IMR-90 (cell line): ENCODE measurements at regions not wholly inside any gene's neighbourhood (a gene's known extent, or its start where the extent isn't known, plus 50 kb on each side); places are given as distances from the start of the nearest gene placed in this dataset.

ENCODE experiments used
- ATAC-seq: fragments of 200-7000 bp; cut with Tn5 transposase; 2 replicates; pipeline ENCODE4 v1.9.1; 2020; ENCODE audit warnings: low read depth, mild to moderate bottlenecking, moderate library complexity
- BruUV-seq: library from RNA; stranded (reverse); fragments of 400-500 nt; replicated peaks from 2 replicates; lab custom pipeline; 2021; lab: Mats Ljungman, UMichigan
- CTCF ChIA-PET: fragments of 300-600 bp; formaldehyde crosslinking; extraction: SDS; loops from one replicate; lab custom pipeline; 2021; ENCODE audit warnings: antibody characterized with exemption; lab: Yijun Ruan, JAX
- POLR2A ChIA-PET: fragments of 300-600 bp; sonication (Branson Sonifier 250); formaldehyde crosslinking; loops from one replicate; lab custom pipeline; 2022; ENCODE audit warnings: antibody characterized with exemption; ENCODE audit not compliant: unreplicated experiment; lab: Charles Lee
- DNase-seq: peaks from one replicate; pipeline ENCODE4 v3.0.0; 2013
- H2AFZ ChIP-seq: replicated peaks from 2 replicates; pipeline ENCODE3; 2013; ENCODE audit warnings: low read length, mild to moderate bottlenecking; ENCODE audit not compliant: poor library complexity
- H2AK5ac ChIP-seq: 2 replicates; pipeline ENCODE4 v1.6.1; 2013; ENCODE audit warnings: low read depth, low read length, inconsistent platforms
- H2AK9ac ChIP-seq: replicated peaks from 2 replicates; pipeline ENCODE3; 2013; ENCODE audit warnings: mild to moderate bottlenecking, low read depth, low read length, moderate library complexity; ENCODE audit not compliant: poor library complexity
- H2BK120ac ChIP-seq: 2 replicates; pipeline ENCODE4 v1.6.1; 2013; ENCODE audit warnings: low read depth, low read length, inconsistent platforms
- H2BK15ac ChIP-seq: 3 replicates; pipeline ENCODE4 v1.6.1; 2013; ENCODE audit warnings: low read depth, low read length, inconsistent platforms
- H2BK20ac ChIP-seq: 2 replicates; pipeline ENCODE4 v1.6.1; 2013; ENCODE audit warnings: low read depth, mild to moderate bottlenecking, inconsistent platforms, low read length, moderate library complexity
- H2BK5ac ChIP-seq: 2 replicates; pipeline ENCODE4 v1.6.1; 2013; ENCODE audit warnings: mild to moderate bottlenecking, low read depth, low read length, inconsistent platforms; ENCODE audit not compliant: poor library complexity, severe bottlenecking
- H3K14ac ChIP-seq: replicated peaks from 2 replicates; pipeline ENCODE4 v1.6.1; 2013; ENCODE audit warnings: low read depth, low read length, inconsistent platforms
- H3K18ac ChIP-seq: 2 replicates; pipeline ENCODE4 v1.6.1; 2013; ENCODE audit warnings: low read depth, low read length, control low read depth
- H3K23ac ChIP-seq: 2 replicates; pipeline ENCODE4 v1.6.1; 2013; ENCODE audit warnings: low read depth, low read length, inconsistent platforms
- H3K27ac ChIP-seq: 2 replicates; pipeline ENCODE4 v1.5.1; 2013; ENCODE audit warnings: mild to moderate bottlenecking, control low read depth, low read length; ENCODE audit not compliant: insufficient read depth
- H3K27me3 ChIP-seq: 2 replicates; pipeline ENCODE4 v1.6.1; 2013; ENCODE audit warnings: low read length; ENCODE audit not compliant: control insufficient read depth, insufficient read depth
- H3K36me3 ChIP-seq: 2 replicates; pipeline ENCODE4 v1.6.1; 2013; ENCODE audit warnings: low read length, mixed read lengths; ENCODE audit not compliant: control insufficient read depth, insufficient read depth
- H3K4ac ChIP-seq: 2 replicates; pipeline ENCODE4 v1.6.1; 2013; ENCODE audit warnings: low read depth, low read length, inconsistent platforms
- H3K4me1 ChIP-seq: 2 replicates; pipeline ENCODE4 v1.6.1; 2013; ENCODE audit warnings: low read length, mixed read lengths; ENCODE audit not compliant: control insufficient read depth, insufficient read depth
- H3K4me2 ChIP-seq: 2 replicates; pipeline ENCODE4 v1.6.1; 2013; ENCODE audit warnings: low read depth, mild to moderate bottlenecking, control low read depth, low read length, moderate library complexity
- H3K4me3 ChIP-seq: 2 replicates; pipeline ENCODE4 v1.5.1; 2013; ENCODE audit warnings: low read depth, mild to moderate bottlenecking, control low read depth, low read length, moderate library complexity; ENCODE audit not compliant: insufficient read depth
- H3K56ac ChIP-seq: 2 replicates; pipeline ENCODE4 v1.6.1; 2013; ENCODE audit warnings: low read length, inconsistent platforms; ENCODE audit not compliant: insufficient read depth; ENCODE audit errors: extremely low read depth
- H3K79me1 ChIP-seq, 2 experiments: 2 replicates each; pipeline ENCODE4 v1.6.1; 2013; ENCODE audit warnings: low read length in 2 of 2, inconsistent platforms in 1 of 2, low read depth in 1 of 2
- H3K9ac ChIP-seq: 2 replicates; pipeline ENCODE4 v1.6.1; 2013; ENCODE audit warnings: low read depth, low read length, control low read depth
- H3K9me1 ChIP-seq: 2 replicates; pipeline ENCODE4 v1.6.1; 2013; ENCODE audit warnings: low read length, inconsistent platforms; ENCODE audit not compliant: insufficient read depth
- H3K9me3 ChIP-seq: 2 replicates; pipeline ENCODE4 v1.6.1; 2013; ENCODE audit warnings: low read length; ENCODE audit not compliant: control insufficient read depth, insufficient read depth
- H4K20me1 ChIP-seq: 2 replicates; pipeline ENCODE4 v1.6.1; 2013; ENCODE audit warnings: low read length, inconsistent platforms; ENCODE audit not compliant: insufficient read depth
- H4K5ac ChIP-seq: 2 replicates; pipeline ENCODE4 v1.6.1; 2013; ENCODE audit warnings: mild to moderate bottlenecking, low read depth, low read length, control low read depth
- H4K8ac ChIP-seq, 2 experiments: 2 replicates each; pipeline ENCODE4 v1.6.1; 2013; ENCODE audit warnings: low read depth in 2 of 2, low read length in 2 of 2, control low read depth in 1 of 2, inconsistent platforms in 1 of 2
- H4K91ac ChIP-seq: 2 replicates; pipeline ENCODE4 v1.6.1; 2013; ENCODE audit warnings: low read depth, low read length, inconsistent platforms; ENCODE audit not compliant: insufficient read depth
- CEBPB ChIP-seq: IDR thresholded peaks from 2 replicates; pipeline ENCODE4 v1.6.1; 2012; ENCODE audit warnings: low read depth, low read length, improper control_type of control experiment
- POLR2A ChIP-seq: IDR thresholded peaks from 2 replicates; pipeline ENCODE4 v1.6.1; 2012; ENCODE audit warnings: mild to moderate bottlenecking, low read depth, low read length
- dilution Hi-C: fragments of 300-500 bp; cut with HindIII; formaldehyde crosslinking; loops from one replicate; pipeline ENCODE4 v1.14.3; 2018; ENCODE audit warnings: low sequenced_read_pairs; ENCODE audit not compliant: unreplicated experiment
- in situ Hi-C: fragments of 300-500 bp; cut with MboI; formaldehyde crosslinking; loops from 3 replicates; pipeline ENCODE4 v1.14.3; 2019; ENCODE audit warnings: low sequenced_read_pairs, inconsistent platforms, mixed read lengths
- intact Hi-C: fragments of 100-400 bp; cut with micrococcal nuclease; formaldehyde crosslinking; loops from 2 replicates; pipeline ENCODE4 v1.10.0; 2022
- TF ChIP-seq, protein P1 (sequence below): fragments of 150-350 bp; IDR thresholded peaks from 2 replicates; pipeline ENCODE4 v1.6.1; 2017; ENCODE audit warnings: mild to moderate bottlenecking, antibody characterized with exemption, low read length, low read depth

- Histone ChIP-seq H3K4ac (no peak overlapping the region), H3K79me1 (no peaks in the 10 kb centered on the region), H2AK9ac (no peak overlapping the region), H3K9ac (no peak overlapping the region), H3K14ac (no peak overlapping the region), H3K4me3 (no peak overlapping the region), H3K9me1 (no peaks in the 10 kb centered on the region), H2AFZ (no peak overlapping the region), H3K18ac (no peak overlapping the region), H3K36me3 (no peaks in the 10 kb centered on the region), H4K20me1 (no peaks in the 10 kb centered on the region), H2BK15ac (no peak overlapping the region), H2AK5ac (no peak overlapping the region), H3K56ac (no peak overlapping the region), H4K5ac (no peak overlapping the region), H3K9me3 (no peaks in the 10 kb centered on the region), H3K23ac (no peak overlapping the region), H4K91ac (no peak overlapping the region), H4K8ac (no peak overlapping the region), H2BK20ac (no peak overlapping the region), H2BK120ac (no peak overlapping the region), H3K4me1 (no peaks in the 10 kb centered on the region), H3K27ac (no peak overlapping the region), H2BK5ac (no peak overlapping the region), H3K4me2 (no peak overlapping the region), H3K27me3 (peaks cover 7% of the 10 kb centered on the region)
- intact Hi-C loops: no loop called here
- DNase-seq (no peak), ATAC-seq (no peak)
- no TSS peak for BruUV-seq
- ChIA-PET POLR2A (no interaction called here), CTCF (no interaction called here)
- dilution Hi-C loops: no loop called here
- TF ChIP-seq CEBPB: no peak
- TF ChIP-seq, protein P1, sequence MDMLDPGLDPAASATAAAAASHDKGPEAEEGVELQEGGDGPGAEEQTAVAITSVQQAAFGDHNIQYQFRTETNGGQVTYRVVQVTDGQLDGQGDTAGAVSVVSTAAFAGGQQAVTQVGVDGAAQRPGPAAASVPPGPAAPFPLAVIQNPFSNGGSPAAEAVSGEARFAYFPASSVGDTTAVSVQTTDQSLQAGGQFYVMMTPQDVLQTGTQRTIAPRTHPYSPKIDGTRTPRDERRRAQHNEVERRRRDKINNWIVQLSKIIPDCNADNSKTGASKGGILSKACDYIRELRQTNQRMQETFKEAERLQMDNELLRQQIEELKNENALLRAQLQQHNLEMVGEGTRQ: no peak
- no peak for TF ChIP-seq POLR2A
- in situ Hi-C loops: no loop called here
These were observed 88.8 kb upstream of the NYAP2 start for GRCh38 chr2:225310745-225311144.
